ENCODE measurements at regions not wholly inside any gene's neighbourhood (a gene's known extent, or its start where the extent isn't known, plus 50 kb on each side); places are given as distances from the start of the nearest gene placed in this dataset.

DNA sequence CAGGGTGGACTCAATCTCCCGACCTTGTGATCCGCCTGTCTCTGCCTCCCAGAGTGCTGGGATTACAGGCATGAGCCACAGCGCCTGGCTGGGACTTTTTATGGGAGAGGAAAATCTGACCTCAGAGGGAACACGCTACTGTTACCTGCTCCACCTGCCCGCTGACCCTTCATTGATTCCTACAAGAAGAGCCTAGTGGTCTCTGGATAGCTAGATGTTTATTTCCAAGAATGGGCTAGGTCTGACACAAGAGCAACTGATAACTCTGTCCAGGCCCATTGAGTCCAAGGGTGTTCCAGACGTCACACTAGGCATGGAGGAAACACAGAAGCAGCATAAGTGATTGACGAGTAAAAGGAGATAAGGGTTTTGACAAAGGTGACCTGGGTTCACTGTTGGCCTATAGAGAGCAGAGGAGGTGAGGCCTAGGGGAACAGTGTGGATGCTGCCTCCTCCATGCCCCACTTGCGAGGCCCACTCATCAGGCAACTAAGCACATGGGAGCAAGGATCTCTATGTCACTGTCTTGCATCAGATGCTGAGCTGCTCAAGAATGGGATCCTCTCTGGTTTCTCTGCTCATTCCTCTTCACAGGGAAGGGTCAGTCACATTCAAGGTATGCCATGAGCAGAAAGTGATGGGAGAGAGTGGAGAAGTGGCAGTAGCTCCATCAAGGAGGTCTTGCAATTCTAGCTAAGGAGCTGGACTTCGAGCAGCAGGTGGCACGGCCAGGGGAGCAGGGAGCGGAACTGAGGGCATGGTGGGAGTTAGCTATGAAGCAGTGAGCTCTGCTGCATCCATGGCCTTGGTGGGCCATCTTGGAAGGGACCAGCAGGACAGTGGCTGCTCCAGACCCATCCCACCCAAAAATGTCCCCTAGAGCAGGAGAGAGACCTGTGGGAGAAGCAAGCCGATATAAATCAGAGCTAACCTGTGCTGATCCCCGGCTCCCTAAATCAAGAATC is 145.2 kb downstream of the WSCD1 start (continued):
- TF ChIP-seq, protein P1, sequence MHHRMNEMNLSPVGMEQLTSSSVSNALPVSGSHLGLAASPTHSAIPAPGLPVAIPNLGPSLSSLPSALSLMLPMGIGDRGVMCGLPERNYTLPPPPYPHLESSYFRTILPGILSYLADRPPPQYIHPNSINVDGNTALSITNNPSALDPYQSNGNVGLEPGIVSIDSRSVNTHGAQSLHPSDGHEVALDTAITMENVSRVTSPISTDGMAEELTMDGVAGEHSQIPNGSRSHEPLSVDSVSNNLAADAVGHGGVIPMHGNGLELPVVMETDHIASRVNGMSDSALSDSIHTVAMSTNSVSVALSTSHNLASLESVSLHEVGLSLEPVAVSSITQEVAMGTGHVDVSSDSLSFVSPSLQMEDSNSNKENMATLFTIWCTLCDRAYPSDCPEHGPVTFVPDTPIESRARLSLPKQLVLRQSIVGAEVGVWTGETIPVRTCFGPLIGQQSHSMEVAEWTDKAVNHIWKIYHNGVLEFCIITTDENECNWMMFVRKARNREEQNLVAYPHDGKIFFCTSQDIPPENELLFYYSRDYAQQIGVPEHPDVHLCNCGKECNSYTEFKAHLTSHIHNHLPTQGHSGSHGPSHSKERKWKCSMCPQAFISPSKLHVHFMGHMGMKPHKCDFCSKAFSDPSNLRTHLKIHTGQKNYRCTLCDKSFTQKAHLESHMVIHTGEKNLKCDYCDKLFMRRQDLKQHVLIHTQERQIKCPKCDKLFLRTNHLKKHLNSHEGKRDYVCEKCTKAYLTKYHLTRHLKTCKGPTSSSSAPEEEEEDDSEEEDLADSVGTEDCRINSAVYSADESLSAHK (tag by site-specific recombination; IDR thresholded peaks at IDR 0.05), result no peak
- TF ChIP-seq, protein P2, sequence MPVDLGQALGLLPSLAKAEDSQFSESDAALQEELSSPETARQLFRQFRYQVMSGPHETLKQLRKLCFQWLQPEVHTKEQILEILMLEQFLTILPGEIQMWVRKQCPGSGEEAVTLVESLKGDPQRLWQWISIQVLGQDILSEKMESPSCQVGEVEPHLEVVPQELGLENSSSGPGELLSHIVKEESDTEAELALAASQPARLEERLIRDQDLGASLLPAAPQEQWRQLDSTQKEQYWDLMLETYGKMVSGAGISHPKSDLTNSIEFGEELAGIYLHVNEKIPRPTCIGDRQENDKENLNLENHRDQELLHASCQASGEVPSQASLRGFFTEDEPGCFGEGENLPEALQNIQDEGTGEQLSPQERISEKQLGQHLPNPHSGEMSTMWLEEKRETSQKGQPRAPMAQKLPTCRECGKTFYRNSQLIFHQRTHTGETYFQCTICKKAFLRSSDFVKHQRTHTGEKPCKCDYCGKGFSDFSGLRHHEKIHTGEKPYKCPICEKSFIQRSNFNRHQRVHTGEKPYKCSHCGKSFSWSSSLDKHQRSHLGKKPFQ (tag by site-specific recombination; IDR thresholded peaks at IDR 0.05), result no peak
- TF ChIP-seq ZNF169 (tag by site-specific recombination; IDR thresholded peaks at IDR 0.05) (no peak), MZF1 (tag by site-specific recombination; IDR thresholded peaks at IDR 0.05; ENCODE audit: borderline replicate concordance) (no peak), ZNF843 (tag by site-specific recombination; IDR thresholded peaks at IDR 0.05) (no peak), ZNF274 (IDR thresholded peaks at IDR 0.05; ENCODE audit: low read length) (no peak), ZNF274 (tag by site-specific recombination; IDR thresholded peaks at IDR 0.05; ENCODE audit: borderline replicate concordance) (no peak)
- TF ChIP-seq, protein P3, sequence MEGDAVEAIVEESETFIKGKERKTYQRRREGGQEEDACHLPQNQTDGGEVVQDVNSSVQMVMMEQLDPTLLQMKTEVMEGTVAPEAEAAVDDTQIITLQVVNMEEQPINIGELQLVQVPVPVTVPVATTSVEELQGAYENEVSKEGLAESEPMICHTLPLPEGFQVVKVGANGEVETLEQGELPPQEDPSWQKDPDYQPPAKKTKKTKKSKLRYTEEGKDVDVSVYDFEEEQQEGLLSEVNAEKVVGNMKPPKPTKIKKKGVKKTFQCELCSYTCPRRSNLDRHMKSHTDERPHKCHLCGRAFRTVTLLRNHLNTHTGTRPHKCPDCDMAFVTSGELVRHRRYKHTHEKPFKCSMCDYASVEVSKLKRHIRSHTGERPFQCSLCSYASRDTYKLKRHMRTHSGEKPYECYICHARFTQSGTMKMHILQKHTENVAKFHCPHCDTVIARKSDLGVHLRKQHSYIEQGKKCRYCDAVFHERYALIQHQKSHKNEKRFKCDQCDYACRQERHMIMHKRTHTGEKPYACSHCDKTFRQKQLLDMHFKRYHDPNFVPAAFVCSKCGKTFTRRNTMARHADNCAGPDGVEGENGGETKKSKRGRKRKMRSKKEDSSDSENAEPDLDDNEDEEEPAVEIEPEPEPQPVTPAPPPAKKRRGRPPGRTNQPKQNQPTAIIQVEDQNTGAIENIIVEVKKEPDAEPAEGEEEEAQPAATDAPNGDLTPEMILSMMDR (tag by site-specific recombination; IDR thresholded peaks at IDR 0.05), result no peak
- TF ChIP-seq, protein P4, sequence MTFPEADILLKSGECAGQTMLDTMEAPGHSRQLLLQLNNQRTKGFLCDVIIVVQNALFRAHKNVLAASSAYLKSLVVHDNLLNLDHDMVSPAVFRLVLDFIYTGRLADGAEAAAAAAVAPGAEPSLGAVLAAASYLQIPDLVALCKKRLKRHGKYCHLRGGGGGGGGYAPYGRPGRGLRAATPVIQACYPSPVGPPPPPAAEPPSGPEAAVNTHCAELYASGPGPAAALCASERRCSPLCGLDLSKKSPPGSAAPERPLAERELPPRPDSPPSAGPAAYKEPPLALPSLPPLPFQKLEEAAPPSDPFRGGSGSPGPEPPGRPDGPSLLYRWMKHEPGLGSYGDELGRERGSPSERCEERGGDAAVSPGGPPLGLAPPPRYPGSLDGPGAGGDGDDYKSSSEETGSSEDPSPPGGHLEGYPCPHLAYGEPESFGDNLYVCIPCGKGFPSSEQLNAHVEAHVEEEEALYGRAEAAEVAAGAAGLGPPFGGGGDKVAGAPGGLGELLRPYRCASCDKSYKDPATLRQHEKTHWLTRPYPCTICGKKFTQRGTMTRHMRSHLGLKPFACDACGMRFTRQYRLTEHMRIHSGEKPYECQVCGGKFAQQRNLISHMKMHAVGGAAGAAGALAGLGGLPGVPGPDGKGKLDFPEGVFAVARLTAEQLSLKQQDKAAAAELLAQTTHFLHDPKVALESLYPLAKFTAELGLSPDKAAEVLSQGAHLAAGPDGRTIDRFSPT (tag by site-specific recombination; IDR thresholded peaks at IDR 0.05), result no peak

DNA sequence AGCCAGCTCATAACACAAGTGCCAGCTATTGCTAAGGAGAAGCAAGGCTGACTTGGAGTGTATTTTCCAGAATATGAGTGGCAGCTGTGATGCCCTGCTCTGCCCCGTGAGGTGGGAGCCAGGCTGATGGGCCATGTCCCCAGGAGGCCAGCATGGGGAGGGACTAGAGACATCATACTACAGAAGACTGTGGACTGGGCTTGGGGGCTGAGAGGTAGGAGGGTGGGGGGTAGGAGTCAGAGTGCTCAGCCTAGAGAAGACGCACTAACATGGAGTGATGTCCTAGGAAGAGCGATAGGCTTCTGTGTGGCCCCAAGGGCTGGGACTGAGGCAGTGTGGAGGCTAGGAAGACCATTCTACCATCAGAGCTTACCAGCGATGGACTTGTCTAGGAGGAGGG is 143.7 kb downstream of the WSCD1 start:
- no peak overlapping the region for H3K27ac ChIP-seq (ENCODE audit: extremely low read depth, low read depth, low read length)
- H3K36me3 ChIP-seq (ENCODE audit: control insufficient read depth in 2 of 2, insufficient read depth in 1 of 2, low read length in 2 of 2), result no peaks in the 10 kb centered on the region
- CTCF ChIA-PET, result interaction anchor here (0.6 kb wide), 1 partner anchor 1649 kb away, joined by 4 read pairs; no protein-coding TSS in a partner anchor
- H3K9me3 ChIP-seq (ENCODE audit: control insufficient read depth, insufficient read depth, low read depth, low read length), result no peaks in the 10 kb centered on the region
- POLR2A ChIA-PET, result no interaction called here
- no peak overlapping the region for H3K4me3 ChIP-seq (ENCODE audit: low read depth, low read length)
- H3K4me1 ChIP-seq (ENCODE audit: control insufficient read depth, insufficient read depth, low read length), result no peaks in the 10 kb centered on the region
- TF ChIP-seq ZNF146 (tag by site-specific recombination; IDR thresholded peaks at IDR 0.05), result no peak
- TF ChIP-seq HOXD13 (CRISPR knock-in tag; IDR thresholded peaks at IDR 0.05; ENCODE audit: borderline replicate concordance), result no peak
- TF ChIP-seq TCF7L2 (IDR thresholded peaks at IDR 0.05; ENCODE audit: borderline replicate concordance, low read depth, low read length), result no peak
- TF ChIP-seq PRDM1 (tag by site-specific recombination; IDR thresholded peaks at IDR 0.05), result no peak
- no peak for TF ChIP-seq REPIN1 (tag by site-specific recombination; IDR thresholded peaks at IDR 0.05; ENCODE audit: low read depth)
- TF ChIP-seq ZNF335 (tag by site-specific recombination; conservative IDR thresholded peaks at IDR 0.05), result no peak
- TF ChIP-seq ZNF791 (tag by site-specific recombination; IDR thresholded peaks at IDR 0.05), result no peak
- TF ChIP-seq YY1 (tag by site-specific recombination; IDR thresholded peaks at IDR 0.05), result no peak
- TF ChIP-seq ZNF585B (tag by site-specific recombination; IDR thresholded peaks at IDR 0.05), result no peak
- TF ChIP-seq ZNF610 (tag by site-specific recombination; IDR thresholded peaks at IDR 0.05; ENCODE audit: borderline replicate concordance), result no peak
- TF ChIP-seq ZNF785 (tag by site-specific recombination; IDR thresholded peaks at IDR 0.05), result no peak
- TF ChIP-seq ZSCAN16 (tag by site-specific recombination; IDR thresholded peaks at IDR 0.05), result no peak
- no peak for TF ChIP-seq ZNF324 (tag by site-specific recombination; IDR thresholded peaks at IDR 0.05)
- TF ChIP-seq, protein P3 (tag by site-specific recombination; IDR thresholded peaks at IDR 0.05), result no peak
- no peak for TF ChIP-seq ZNF354C (tag by site-specific recombination; IDR thresholded peaks at IDR 0.05; ENCODE audit: borderline replicate concordance, low read depth)
